Muscle layer of duodenum (tissue), 2 donors: ENCODE measurements at regions not wholly inside any gene's neighbourhood (a gene's known extent, or its start where the extent isn't known, plus 50 kb on each side); places are given as distances from the start of the nearest gene placed in this dataset.
"Not testable (repeated sequence)": the region's sequence is repeated elsewhere in the genome, so short reads cannot be mapped to it uniquely, and the experiment has no call there.

Source experiments
- H3K27ac ChIP-seq: one replicate; pipeline ENCODE4 v1.7.0; 2013; ENCODE audit warnings: mild to moderate bottlenecking, low read length
- H3K27me3 ChIP-seq: one replicate; pipeline ENCODE4 v1.7.0; 2013; ENCODE audit warnings: low read depth, mild to moderate bottlenecking, control low read depth, low read length
- H3K36me3 ChIP-seq, 2 donors: one replicate each; pipeline ENCODE4 v1.7.0; 2013; ENCODE audit warnings: low read length in 2 of 2, control low read depth in 1 of 2, mild to moderate bottlenecking in 1 of 2; ENCODE audit not compliant: insufficient read depth in 2 of 2, control insufficient read depth in 1 of 2
- H3K4me1 ChIP-seq, 2 donors: one replicate each; pipeline ENCODE4 v1.7.0; 2013; ENCODE audit warnings: low read length in 2 of 2, mild to moderate bottlenecking in 2 of 2, control low read depth in 1 of 2, moderate library complexity in 1 of 2; ENCODE audit not compliant: insufficient read depth in 2 of 2, control insufficient read depth in 1 of 2
- H3K4me3 ChIP-seq, 2 donors: one replicate each; pipeline ENCODE4 v1.7.0; 2013; ENCODE audit warnings: low read length in 2 of 2, low read depth in 1 of 2, mild to moderate bottlenecking in 1 of 2
- H3K9me3 ChIP-seq, 2 donors: one replicate each; pipeline ENCODE4 v1.7.0; 2013; ENCODE audit warnings: low read length in 2 of 2, control low read depth in 1 of 2, mild to moderate bottlenecking in 1 of 2; ENCODE audit not compliant: control insufficient read depth in 1 of 2
- donor health status: healthy.

- H3K9me3 ChIP-seq, result no peaks in the 10 kb centered on the region
- H3K4me3 ChIP-seq, result no peak overlapping the region
- H3K36me3 ChIP-seq, result no peaks in the 10 kb centered on the region
- no peaks in the 10 kb centered on the region for H3K27me3 ChIP-seq
- H3K4me1 ChIP-seq, result no peaks in the 10 kb centered on the region
- no peak overlapping the region for H3K27ac ChIP-seq
Observed at GRCh38 chr15:26259581-26259980, 396.5 kb upstream of the ATP10A start.

DNA sequence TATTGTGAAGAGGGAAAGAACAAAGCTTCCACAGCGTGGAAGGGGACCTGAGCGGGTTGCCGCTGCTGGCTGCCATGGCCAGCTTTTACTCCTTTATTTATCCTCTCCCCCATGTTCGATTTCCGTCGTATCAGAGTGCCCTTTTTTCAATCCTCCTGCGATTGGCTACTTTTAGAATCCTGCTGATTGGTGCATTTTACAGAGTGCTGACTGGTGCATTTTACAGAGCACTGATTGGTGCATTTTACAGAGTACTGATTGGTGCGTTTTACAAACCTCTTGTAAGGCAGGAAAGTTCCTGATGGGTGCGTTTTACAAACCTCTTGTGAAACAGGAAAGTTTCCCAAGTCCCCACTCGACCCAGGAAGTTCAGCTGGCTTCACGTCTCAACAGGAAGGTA is 381.7 kb upstream of the ATP10A start:
- not testable (repeated sequence) for H3K36me3 ChIP-seq, H3K27ac ChIP-seq, H3K4me1 ChIP-seq, H3K27me3 ChIP-seq, H3K9me3 ChIP-seq, H3K4me3 ChIP-seq

GRCh38 chr15:26243382-26243781 is 380.3 kb upstream of the ATP10A start:
- Histone ChIP-seq H3K27me3 (no peaks in the 10 kb centered on the region), H3K4me3 (no peak overlapping the region), H3K27ac (no peak overlapping the region), H3K9me3 (peaks cover 0 to 3% of the 10 kb centered on the region in 2 donors), H3K36me3 (no peaks in the 10 kb centered on the region), H3K4me1 (no peaks in the 10 kb centered on the region)

DNA sequence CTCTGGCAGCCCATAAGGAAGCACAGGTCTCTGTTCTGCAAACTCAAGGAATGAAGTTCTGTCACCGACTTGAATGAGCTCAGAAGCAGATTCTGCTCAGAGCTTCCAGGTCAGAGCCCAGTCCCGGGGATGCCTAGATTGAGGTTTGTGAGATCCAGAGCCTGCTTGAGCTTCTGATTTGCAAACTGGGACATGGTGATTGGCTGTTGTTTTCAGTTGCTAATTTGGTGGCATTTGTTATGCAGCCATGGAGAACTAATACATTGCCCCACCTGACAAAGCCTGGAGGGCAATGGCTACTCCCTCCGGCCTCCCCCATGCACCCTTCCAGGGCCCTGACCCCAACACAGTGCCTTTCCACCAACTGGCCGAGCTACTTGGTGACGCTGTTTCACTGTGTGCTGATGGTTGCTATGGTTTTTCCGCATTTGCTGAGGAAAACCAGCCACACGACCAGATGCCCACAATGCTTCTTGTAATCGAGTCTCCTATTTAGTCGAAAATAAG is 379.5 kb upstream of the ATP10A start:
- Histone ChIP-seq H3K27ac (no peak overlapping the region), H3K36me3 (no peaks in the 10 kb centered on the region), H3K4me3 (no peak overlapping the region), H3K4me1 (no peaks in the 10 kb centered on the region), H3K9me3 (peaks cover 0 to 3% of the 10 kb centered on the region in 2 donors), H3K27me3 (no peaks in the 10 kb centered on the region)

- Histone ChIP-seq H3K27ac (no peak overlapping the region), H3K4me1 (no peaks in the 10 kb centered on the region), H3K9me3 (no peaks in the 10 kb centered on the region), H3K4me3 (no peak overlapping the region), H3K27me3 (no peaks in the 10 kb centered on the region), H3K36me3 (no peaks in the 10 kb centered on the region)
Observed at GRCh38 chr15:26235864-26236263, 372.7 kb upstream of the ATP10A start.

GRCh38 chr15:26234976-26235767 is 372.0 kb upstream of the ATP10A start:
- no peak overlapping the region for H3K27ac ChIP-seq
- H3K36me3 ChIP-seq, result no peaks in the 10 kb centered on the region
- no peaks in the 10 kb centered on the region for H3K27me3 ChIP-seq
- no peaks in the 10 kb centered on the region for H3K4me1 ChIP-seq
- H3K9me3 ChIP-seq, result no peaks in the 10 kb centered on the region
- no peak overlapping the region for H3K4me3 ChIP-seq

DNA sequence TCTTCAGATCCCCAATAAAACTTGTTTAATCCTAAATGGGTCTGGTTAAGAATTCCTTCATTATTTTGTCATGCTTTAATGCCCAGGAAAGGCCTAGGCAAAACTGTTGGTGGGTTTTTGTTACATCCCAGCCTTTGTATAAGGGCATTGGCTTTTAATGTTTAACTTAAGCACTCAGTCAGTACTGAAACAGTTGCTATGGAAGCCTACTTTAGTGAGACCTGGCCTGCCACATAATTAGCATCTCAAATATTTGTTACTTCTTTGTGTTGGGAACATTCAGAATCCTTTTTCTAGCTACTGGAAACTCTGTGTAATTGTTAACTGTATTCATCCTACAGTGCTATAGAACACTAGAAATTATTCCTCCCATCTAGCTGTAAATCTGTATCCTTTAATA is 369.6 kb upstream of the ATP10A start:
- Histone ChIP-seq H3K27ac (no peak overlapping the region), H3K9me3 (peaks cover 0 to 7% of the 10 kb centered on the region in 2 donors), H3K27me3 (no peaks in the 10 kb centered on the region), H3K4me3 (no peak overlapping the region), H3K36me3 (no peaks in the 10 kb centered on the region), H3K4me1 (no peaks in the 10 kb centered on the region)

DNA sequence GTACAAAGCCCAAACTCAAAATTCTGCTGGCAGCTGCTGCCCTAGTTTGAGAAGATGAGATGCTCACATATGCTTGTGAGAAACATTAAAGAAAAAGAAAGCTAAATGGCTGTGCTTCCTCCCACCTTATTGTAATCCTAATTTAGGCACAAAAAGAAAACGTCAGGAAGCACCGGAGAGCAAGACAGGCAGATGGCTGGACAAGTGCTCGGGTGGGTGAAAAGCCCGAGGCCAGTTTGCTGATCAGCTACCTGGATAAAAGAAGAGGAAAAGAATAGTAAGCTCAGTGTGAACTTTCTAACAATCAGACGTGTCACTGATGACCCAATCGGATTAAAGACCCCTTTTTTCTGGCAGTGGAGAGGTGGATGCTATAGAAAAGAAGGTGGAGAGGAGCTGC is 368.0 kb upstream of the ATP10A start:
- no peaks in the 10 kb centered on the region for H3K36me3 ChIP-seq
- H3K4me3 ChIP-seq, result no peak overlapping the region
- no peaks in the 10 kb centered on the region for H3K27me3 ChIP-seq
- peaks cover 0 to 8% of the 10 kb centered on the region in 2 donors for H3K9me3 ChIP-seq
- H3K4me1 ChIP-seq, result no peaks in the 10 kb centered on the region
- no peak overlapping the region for H3K27ac ChIP-seq

- H3K4me1 ChIP-seq, result no peaks in the 10 kb centered on the region
- H3K9me3 ChIP-seq, result peaks cover 0 to 8% of the 10 kb centered on the region in 2 donors
- no peak overlapping the region for H3K27ac ChIP-seq
- H3K36me3 ChIP-seq, result no peaks in the 10 kb centered on the region
- no peak overlapping the region for H3K4me3 ChIP-seq
- no peaks in the 10 kb centered on the region for H3K27me3 ChIP-seq
Observed at GRCh38 chr15:26224266-26224665, 361.1 kb upstream of the ATP10A start.

DNA sequence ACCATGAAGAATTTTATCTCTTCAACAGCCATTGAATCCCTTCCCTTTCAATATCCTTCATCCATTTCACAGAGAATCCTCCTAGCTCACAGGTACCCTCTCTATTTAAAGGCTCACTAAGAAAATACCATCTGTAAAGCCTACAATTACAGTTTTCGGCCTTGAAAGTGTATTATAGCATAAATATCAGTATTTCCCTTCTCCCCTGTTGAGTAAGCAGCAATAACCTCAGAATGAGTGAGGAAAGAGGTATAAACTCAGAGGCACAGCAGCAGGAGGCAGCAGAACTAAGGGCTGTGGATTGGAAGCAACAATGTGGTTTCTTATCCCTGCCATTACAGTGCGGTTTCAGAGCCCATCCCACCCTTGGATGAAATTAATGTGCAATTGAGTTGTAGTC is 360.6 kb upstream of the ATP10A start:
- no peaks in the 10 kb centered on the region for H3K27me3 ChIP-seq
- no peak overlapping the region for H3K4me3 ChIP-seq
- no peak overlapping the region for H3K27ac ChIP-seq
- no peaks in the 10 kb centered on the region for H3K4me1 ChIP-seq
- H3K9me3 ChIP-seq, result peaks cover 0 to 8% of the 10 kb centered on the region in 2 donors
- no peaks in the 10 kb centered on the region for H3K36me3 ChIP-seq

- no peaks in the 10 kb centered on the region for H3K27me3 ChIP-seq
- no peaks in the 10 kb centered on the region for H3K4me1 ChIP-seq
- no peak overlapping the region for H3K4me3 ChIP-seq
- H3K36me3 ChIP-seq, result no peaks in the 10 kb centered on the region
- no peak overlapping the region for H3K27ac ChIP-seq
- peaks cover 0 to 2% of the 10 kb centered on the region in 2 donors for H3K9me3 ChIP-seq
Observed at GRCh38 chr15:26222781-26223180, 359.7 kb upstream of the ATP10A start.

GRCh38 chr15:26217043-26217442 is 353.9 kb upstream of the ATP10A start:
- not testable (repeated sequence) for H3K4me1 ChIP-seq, H3K36me3 ChIP-seq, H3K27me3 ChIP-seq, H3K9me3 ChIP-seq, H3K27ac ChIP-seq, H3K4me3 ChIP-seq
